NCI-H748 treated with DMSO at 0.1 percent for 48 hours (cell line): ENCODE measurements at regions not wholly inside any gene's neighbourhood (a gene's known extent, or its start where the extent isn't known, plus 50 kb on each side); places are given as distances from the start of the nearest gene placed in this dataset.
A peak's percentile ranks its signal among the peaks of the same experiment; 100 is the strongest.
"Not testable (repeated sequence)": the region's sequence is repeated elsewhere in the genome, so short reads cannot be mapped to it uniquely, and the experiment has no call there.

Source experiments
- DNase-seq: peaks from one replicate; lab custom pipeline; 2025; lab: John Stamatoyannopoulos, UW

DNA sequence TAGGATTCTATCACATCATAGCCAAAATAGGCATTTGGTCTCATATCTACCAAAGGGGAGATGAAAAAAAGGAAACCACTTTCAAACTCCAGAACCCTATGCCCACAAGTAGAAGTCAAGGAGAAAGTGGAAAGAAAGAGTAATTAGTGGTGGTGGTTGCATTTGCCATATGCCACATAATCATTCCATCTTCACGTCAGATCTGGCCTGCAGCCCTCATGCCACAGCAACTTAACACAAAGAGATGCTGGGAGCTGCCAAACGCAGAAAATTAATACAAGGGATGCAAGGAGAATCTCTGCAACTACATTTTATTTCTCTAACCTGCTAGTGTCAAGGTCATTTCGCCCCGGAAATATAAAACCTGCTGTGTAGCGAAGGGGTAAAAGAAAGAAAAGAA lies 148.6 kb upstream of the FOXN3 start:
- DNase-seq: no peak

DNA sequence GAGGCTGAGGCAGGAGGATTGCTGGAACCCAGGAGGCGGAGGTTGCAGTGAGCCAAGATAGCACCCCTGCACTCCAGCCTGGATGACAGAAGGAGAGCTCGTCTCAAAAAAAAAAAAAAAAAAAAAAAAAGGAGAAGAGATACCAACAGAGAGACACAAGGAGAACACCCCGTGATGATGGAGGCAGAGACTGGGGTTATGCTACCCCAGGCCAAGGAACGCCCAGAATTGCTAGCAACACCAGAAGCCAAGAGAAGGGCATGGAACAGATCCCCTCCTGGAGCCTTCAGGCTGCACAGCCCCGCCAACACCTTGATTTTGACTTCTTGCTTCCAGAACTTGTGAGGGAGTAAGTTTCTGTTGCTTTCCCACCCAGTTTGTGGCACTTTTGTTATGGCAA lies 148.0 kb upstream of the FOXN3 start:
- no peak for DNase-seq

DNA sequence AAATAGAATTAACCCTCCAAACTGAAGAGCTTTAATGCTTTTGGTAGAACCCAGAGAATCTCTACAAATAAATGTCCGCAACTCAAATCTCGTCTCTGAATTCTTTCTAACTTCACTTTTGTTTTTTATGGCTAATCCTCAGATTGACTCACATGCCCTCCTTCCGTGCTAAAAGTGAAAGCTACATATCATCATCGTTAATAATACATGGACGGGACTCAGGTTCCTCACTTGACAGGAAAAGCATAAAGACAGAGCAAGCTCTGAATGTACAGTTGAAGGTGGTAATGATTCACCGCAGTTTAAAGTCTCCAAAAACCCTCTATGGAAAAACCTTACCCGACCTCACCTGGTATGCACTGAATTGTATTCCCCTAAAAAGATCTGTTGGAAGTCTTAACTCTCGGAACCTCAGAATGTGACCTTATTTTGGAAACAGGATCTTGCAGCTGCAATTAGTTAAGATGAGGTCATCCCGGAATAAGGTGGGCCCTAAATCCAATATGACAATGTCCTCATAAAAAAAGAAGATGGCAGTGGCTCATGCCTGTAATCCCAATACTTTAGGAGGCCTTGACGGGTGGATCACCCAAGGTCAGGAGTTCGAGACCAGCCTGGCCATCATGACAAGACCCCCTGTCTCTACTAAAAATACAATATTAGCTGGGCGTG lies 147.4 kb upstream of the FOXN3 start:
- no peak for DNase-seq

DNA sequence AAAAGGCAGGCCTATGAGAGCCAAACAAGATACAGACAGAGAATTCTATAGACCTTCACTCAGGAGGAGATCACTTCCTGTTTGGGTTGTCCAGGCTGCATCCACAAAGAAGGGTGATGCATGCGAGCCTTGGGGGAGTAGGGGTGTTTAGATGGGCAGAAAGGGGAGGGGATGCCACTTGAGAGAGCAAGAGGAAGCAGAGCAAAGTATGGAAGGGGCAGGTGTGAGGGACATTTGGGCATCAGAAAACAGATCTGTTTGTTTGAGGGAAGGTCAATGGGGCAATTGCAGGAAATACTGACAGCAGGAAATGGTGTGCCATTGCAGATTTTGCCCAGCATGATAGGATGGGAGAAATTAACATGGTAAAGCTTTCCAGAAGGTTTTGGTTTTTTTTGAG lies 146.4 kb upstream of the FOXN3 start:
- DNase-seq: peak; percentile 88

DNA sequence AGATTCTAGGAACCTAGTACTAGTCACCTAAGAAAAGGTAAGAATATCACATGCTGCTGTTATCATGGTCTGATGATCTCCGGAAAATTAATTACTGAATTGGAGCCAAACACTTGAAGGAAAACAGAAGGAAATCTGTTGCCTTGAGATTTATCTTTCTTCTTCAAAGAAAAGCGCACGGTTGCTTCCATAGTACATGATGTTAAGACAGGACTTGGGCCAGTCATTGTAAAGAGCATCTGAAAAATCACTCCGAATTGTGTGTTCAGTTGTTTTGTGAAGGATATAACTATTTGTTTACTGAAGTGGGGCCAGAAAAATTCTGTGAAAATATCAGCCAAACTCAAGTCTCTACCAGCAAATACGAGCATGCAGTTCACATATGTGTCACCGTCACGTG lies 134.9 kb upstream of the FOXN3 start:
- DNase-seq: no peak

DNA sequence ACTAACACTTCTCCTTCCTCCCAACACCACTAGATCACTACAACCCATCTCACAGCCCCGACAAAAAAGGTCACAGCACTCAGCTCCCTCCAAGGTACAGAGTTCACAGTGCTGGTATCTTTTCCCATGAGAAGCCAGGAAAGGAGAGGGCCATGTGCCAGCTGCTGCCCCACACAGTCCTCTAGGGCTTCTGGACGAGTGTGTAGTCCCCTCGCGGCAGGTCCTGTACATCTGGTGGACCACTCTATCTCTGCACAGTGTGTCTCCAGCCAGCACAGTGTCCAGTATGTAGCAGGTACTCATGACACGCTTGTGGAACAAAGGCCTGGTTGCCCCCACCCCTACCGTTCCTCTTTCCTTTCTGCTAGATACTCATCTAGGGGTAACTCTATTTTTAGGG lies 134.4 kb upstream of the FOXN3 start:
- no peak for DNase-seq

DNA sequence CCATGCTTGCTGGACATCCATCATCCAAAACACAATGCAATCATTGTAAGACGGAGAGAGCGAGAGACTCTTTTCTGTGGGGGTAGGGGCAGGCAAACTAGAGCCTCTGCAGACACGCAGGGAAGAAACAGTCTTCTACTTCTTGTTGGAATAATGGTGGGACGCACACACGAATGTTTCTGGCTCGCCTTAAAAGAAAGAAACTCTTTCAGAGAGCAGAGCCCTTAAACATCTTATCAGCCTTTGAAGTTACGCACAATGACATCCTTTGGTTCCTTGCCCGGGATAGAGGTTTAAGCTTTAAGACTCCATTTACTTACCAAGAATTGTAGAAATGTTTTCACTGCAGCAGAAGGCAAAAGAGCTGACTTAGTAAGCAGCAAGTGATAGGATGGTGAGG lies 133.8 kb upstream of the FOXN3 start:
- DNase-seq: no peak

DNA sequence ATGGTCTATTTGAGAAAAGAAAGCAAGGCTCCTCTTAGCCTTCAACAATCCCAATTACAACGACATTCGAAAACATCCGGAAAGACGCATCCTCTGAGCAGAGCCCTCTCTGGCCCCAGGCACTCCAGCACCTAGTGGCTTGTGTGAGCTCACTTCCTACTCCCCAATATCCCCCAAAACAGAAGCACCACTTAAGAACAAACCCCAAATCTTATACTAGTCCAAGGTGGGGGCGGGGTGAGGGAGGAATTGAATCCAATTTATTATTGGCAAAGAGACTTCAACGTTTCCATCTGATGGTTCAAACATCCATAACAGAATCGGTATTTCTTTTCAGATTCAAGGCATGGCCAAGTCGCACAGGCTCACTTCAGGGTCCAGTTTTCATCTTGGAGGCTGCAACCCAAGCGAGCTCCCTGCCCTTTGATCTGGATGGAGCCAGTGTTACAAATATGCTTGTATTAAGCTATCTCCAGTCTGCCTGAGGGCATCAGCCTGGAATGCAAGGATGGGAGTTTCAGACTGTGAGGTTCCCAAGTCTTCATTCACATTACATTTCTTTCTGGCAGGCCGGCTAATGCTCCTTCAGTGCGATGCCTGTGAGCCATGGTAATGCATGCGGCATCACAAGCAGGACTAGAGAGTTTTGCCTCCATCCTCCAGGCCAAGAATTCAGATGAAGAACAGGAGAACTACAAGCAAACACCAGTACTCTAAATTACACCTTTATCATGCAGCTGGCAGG lies 132.5 kb upstream of the FOXN3 start:
- DNase-seq: no peak

DNA sequence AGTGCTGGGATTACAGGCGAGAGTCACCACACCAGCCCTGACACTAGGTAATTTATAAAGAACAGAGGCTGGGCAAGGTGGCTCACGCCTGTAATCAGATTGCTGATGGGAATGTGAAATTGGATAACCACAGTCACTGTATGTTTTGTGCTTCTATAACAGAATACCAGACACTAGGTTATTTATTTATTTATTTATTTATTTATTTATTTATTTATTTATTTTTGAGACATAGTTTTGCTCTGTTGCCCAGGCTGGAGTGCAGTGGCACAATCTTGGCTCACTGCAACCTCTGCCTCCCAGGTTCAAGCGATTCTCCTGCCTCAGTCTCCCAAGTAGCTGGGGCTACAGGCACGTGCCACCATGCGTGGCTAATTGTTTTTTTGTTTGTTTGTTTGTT lies 130.0 kb upstream of the FOXN3 start:
- DNase-seq: not testable (repeated sequence)

DNA sequence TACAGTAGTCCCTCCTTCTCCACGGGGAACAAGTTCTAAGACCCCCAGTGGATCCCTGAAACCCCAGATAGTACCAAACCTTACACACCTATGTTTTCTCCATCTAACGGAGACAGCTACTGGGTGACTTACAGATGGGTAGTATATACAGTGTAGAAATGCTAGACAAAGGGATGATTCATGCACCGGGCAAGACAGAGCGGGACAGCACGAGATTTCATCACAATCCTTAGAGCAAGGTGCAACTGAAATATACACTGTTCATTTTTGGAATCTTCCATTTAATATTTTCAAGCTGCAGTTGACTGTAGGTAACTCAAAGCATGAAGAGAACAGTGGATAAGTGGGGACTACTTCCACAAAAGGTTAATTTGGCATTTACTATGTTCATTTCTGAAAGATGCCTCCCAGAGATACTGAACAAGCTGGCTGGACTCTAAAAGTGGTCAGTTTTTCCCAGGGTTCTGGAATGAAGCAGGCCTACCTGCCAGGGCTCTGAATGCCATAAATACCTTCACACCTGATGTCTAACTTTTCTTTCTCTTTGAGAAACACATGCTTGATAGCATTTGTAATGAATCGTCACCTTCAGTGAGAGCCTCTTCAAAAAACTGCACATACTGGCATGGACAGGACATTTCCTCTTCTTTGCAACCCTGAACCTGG lies 127.7 kb upstream of the FOXN3 start:
- no peak for DNase-seq

DNA sequence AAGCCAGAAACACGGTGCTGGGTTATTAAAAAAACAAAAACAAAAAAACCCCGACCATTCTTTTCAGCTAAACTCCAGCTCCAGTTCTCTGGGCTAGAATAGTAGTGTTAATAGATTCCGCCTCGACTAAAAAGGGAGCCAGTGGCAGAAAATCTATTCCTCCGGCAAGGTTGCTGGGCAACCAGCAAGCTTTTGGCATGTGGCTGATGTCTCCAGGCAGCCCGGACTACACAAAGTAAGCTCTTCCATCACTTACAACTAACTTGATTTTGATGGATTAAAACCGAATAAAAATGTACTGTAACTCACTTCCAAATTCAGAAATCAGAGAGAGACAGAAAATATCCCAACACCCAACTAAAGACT lies 126.4 kb upstream of the FOXN3 start:
- no peak for DNase-seq

DNA sequence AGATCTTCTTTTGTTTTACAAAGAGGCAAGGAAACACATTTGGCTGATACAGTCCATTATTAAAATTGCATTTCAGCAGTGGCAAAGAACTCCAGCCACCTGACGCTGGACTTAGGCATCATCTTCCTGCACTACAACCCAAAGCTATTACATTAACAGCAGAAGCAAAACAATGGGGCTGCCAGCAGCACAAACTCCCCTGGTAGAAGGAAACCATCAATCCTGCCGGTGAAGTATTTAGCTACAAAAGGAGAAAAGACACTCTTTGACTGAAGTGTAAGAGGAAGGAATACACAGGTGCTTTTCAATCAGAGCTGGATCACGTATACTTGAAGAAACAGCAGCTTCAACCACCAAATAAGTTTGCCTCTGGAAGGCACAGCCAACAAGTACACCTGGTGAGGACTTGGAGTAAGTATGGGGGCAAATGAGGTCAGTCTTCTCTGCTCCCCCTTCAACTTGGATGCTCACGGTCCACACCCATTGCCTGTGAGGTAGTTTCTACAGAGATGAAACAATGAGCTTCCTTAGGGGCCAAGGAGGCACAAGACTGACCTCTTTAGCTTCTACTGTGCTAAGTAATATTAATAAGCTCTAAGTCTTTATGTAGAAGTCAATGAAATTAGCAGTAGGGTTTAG lies 125.9 kb upstream of the FOXN3 start:
- no peak for DNase-seq

DNA sequence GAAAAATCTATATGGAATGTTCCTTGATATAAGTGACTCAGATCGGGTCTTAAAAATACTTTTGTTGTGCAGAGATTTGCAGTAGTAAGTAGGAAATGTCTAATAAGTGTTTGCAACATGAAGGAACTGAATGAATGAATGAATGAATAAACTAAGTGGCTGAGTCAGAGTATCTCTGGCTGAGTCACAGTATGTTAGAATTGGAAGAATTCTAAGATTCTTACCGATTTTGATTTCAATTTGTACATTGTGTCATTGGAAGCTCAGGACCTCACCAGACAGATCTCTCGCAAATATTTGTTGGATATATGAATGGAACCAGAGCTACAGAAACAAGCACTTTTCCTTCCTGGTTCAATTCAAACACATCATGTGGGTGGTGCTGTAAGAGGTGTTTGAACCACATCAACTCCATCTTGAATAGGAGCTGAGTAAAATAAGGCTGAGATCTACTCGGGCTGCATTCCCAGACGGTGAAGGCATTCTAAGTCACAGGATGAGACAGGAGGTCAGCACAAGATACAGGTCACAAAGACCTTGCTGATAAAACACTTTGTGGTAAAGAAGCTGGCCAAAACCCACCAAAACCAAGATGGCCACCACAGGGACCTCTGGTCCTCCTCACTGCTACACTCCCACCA lies 123.9 kb upstream of the FOXN3 start:
- DNase-seq: no peak

DNA sequence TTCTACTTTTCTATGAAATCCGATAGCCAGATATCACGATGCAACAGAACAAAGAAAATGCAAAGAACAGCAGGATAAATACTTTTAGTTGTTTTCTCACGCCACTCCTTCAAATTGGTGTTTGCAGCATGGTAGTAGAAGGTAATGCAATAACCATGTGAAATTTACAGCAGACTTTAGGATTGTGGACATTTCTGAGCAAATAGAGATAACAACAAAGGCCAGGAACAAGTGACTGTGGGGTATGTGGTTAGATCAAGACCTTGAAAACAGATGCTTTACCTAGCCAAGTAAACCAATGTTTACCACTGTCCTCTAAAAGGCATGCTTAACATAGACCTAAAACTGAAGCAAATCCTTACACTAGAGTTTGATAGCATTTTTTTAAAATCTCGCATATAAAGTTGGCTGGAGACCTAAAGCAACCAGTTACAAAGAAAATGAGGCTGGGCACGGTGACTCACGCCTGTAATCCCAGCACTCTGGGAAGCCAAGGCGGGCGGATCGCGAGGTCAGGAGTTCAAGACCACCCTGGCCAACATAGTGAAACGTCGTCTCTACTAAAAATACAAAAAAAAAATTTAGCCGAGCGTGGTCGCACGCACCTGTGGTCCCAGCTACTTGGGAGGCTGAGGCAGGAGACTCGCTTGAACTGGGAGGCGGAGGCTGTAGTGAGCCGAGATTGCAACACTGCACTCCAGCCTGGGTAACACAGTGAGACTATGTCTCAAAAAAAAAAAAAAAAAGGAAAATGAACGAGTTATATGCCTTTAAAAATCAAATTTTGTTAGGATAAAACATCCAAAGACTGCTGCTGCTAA lies 123.2 kb upstream of the FOXN3 start:
- no peak for DNase-seq

DNA sequence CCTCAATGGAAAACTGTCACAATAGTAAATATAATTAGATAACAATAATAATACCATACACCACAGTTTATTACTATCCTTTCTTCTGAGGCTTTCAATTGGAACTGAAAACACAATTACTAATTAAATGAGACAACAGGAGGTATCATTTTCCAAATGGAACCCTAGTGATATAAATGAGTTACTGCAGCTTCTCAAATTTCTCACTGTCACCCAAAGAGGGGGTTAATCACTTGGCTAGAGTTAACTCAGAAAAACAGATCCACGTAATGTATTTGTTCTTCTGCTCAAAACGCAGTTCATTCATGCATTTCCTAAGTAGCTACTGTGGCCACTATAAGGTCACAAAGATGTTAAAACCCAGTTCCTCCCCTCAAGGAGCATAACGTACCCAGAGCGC lies 120.9 kb upstream of the FOXN3 start:
- peak; percentile 85 for DNase-seq

DNA sequence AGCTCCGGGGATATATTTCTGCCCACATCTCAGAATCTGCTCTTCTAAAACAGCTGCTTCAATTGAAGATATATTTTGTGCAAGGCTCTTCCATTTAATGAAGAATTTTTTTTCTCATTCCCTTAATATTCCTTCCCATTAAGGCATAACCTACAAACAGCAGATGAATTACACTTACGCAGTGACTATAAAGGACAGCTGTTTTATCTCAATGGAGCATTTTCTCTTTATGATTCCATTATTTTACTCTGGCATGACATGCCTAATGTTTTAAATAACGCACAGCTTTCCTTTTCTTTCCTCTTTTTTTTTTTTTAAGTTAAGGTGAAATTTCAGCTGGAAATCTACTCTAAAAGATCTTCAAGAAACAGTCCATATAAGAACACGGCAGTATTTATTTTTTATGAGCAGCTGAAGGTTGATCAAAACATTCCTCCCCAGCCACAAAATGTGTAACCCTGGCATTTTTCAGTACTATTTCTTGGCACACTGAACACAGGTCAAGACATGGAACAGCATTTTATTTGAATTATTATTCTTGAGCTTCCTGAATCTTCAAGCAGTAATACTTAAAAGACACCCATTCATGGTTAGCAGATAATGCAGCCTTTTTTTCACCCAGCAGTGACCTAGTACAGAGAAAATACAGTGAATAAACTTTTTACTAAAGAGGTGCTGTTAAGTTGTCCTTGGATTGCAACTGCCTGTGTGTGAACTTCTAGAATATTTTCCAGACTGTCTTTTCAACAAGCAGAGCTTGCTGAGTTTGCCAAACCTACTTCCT lies 118.1 kb upstream of the FOXN3 start:
- DNase-seq: no peak

DNA sequence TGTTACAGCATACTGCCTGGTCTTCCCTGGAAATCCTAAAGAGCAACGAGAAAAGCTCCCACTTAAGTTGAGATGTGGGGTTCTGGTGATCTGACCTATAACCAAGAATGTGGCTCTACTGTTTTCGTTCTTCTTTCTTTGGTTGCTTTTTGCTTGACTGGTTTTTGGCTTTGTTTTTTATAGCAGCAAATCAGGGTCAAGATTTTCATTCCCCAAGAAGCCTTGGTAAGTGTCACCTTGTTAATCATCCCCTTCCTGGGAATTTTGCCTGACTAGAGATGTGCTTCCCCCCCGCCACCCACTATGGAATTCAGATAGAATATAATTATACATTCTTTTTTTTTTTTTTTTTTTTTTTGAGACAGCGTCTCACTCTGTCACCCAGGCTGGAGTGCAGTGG lies 116.7 kb upstream of the FOXN3 start:
- no peak for DNase-seq

DNA sequence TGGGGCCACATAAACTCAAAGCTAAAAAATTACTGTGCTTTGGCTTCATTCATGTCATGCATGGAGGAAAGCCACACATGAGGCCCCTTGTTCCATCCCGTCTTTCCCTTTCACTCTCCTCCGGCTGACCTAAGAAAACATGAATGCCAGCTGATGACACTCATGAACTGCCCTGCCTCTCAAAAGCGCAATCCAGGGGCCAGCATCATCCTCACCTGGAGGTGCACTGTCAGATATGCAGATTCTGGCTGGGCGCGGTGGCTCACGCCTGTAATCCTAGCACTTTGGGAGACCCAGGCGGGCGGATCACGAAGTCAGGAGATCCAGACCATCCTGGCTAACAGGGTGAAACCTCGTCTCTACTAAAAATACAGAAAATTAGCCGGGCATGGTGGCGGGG lies 116.1 kb upstream of the FOXN3 start:
- DNase-seq: no peak

DNA sequence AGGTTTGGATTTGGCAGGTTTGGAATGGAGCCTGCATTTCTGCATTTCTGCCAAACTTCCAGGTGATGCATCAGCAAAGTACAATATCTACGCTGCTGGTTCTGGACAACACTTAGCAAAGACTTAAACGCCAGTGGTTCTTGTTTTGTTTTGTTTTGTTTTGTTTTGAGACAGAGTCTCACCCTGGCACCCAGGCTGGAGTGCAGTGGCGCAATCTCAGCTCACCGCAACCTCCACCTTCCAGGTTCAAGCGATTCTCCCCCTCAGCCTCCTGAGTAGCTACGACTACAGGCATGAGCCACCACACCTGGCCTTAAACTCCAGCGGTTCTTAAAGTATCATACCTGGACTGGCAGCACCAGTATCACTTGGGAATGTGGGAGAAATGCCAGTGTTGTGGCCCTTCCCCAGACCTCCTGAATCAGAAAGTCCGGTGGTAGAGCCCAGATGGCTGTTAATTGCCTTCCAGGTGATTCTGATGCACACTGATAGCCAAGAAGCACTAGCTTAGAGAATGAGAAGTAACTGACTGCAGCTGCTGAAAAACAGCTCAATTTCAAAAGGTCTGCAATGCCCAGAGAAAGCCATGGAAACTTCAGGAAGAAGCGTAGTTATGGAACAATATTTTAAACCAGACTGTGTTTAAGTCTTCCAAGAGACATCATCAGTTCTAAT lies 114.8 kb upstream of the FOXN3 start:
- no peak for DNase-seq

DNA sequence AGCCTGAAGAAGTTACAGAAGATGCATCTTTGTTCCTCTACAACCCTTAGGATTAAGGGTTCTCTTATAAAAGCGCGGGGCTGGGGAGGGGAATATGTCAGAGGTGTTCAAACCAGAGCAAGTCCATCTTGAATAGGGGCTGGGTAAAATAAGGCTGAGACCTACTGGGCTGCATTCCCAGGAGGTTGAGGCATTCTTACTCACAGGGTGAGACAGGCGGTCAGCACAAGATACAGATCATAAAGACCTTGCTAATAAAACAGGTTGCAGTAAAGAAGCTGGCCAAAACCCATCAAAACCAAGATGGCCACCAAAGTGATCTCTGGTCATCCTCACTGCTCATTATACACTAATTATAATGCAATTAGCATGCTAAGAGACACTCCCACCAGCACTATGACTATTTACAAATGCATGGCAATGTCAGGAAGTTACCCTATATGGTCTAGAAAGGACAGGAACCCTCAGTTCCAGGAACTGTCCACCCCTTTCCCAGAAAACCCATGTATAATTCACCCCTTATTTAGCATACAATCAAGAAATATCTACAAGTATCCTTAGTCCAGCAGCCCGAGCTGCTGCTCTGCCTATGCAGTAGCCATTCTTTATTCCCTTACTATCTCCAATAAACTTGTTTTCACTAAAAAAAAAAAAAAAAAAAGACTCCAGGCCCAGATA lies 108.1 kb upstream of the FOXN3 start:
- DNase-seq: no peak
